Activated CD4-positive, alpha-beta T cell treated with anti-CD3 and anti-CD28 coated beads, Interleukin-2, amount 10 ng/mL, durations not matched to agents 24 days and 14 days (primary cell): ENCODE measurements at regions not wholly inside any gene's neighbourhood (a gene's known extent, or its start where the extent isn't known, plus 50 kb on each side); places are given as distances from the start of the nearest gene placed in this dataset.

Source experiments
- DNase-seq: peaks from one replicate; pipeline ENCODE4 v3.0.0; 2022
- H3K27ac Mint-ChIP-seq: one replicate; pipeline ENCODE4 v1.8.0; 2022; ENCODE audit warnings: mild to moderate bottlenecking, mixed read lengths
- H3K27me3 Mint-ChIP-seq: one replicate; pipeline ENCODE4 v1.8.0; 2022; ENCODE audit warnings: mixed read lengths
- H3K36me3 Mint-ChIP-seq: one replicate; pipeline ENCODE4 v1.8.0; 2022; ENCODE audit warnings: low read depth, mild to moderate bottlenecking, mixed read lengths
- H3K4me1 Mint-ChIP-seq: one replicate; pipeline ENCODE4 v1.8.0; 2021; ENCODE audit warnings: mixed read lengths
- H3K4me3 Mint-ChIP-seq: one replicate; pipeline ENCODE4 v1.8.0; 2022; ENCODE audit warnings: mild to moderate bottlenecking, moderate library complexity, mixed read lengths
- H3K9me3 Mint-ChIP-seq: one replicate; pipeline ENCODE4 v1.8.0; 2021; ENCODE audit warnings: mixed read lengths
- intact Hi-C: fragments of 100-400 bp; cut with micrococcal nuclease; formaldehyde crosslinking; loops from one replicate; pipeline ENCODE4 v1.15.1; 2023

DNA sequence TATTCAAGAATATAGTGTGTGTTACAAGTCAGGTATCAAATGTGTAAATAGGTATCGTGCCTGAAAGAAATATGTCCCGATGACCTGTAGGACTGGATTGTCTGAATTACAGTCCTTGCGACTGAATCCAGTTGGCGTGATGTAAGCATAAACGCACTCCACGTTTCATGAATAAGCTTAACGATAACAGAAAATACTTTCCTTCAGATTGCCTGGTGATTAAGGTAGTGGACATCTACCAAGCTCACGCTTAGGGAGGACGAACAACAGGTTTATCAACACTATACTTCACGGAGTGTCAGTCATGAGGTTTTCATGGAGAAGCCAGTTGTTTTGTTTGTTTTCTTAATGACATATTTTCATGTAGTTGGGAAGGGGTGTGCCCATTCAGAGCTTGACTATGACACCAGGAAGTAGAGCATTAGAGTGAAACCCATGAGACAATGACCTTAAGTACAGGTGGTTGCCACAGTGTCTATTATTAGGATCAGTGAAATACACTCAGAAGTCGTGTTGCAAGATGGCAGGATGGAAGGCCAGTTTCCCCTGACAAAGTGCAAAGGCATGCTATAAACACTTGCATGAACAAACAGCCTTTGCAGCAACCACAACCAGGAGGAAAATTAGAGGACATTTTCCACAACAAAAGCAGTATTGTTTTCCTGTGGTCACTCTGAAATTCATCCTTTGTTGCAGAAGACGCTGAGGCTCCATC, 305.8 kb upstream of the PRDM1 start:
- Mint-ChIP-seq H3K4me1 (peaks cover 32% of the 10 kb centered on the region), H3K4me3 (no peak overlapping the region), H3K27ac (no peak overlapping the region), H3K36me3 (peaks cover 4% of the 10 kb centered on the region), H3K9me3 (peaks cover 13% of the 10 kb centered on the region), H3K27me3 (no peaks in the 10 kb centered on the region)
- intact Hi-C loops, result no loop called here
- no peak for DNase-seq

GRCh38 chr6:105779110-105779509, 307.0 kb upstream of the PRDM1 start:
- no peak overlapping the region for H3K27ac Mint-ChIP-seq
- H3K36me3 Mint-ChIP-seq, result peaks cover 5% of the 10 kb centered on the region
- no peak for DNase-seq
- no peak overlapping the region for H3K4me3 Mint-ChIP-seq
- H3K9me3 Mint-ChIP-seq, result peaks cover 20% of the 10 kb centered on the region
- H3K4me1 Mint-ChIP-seq, result peaks cover 24% of the 10 kb centered on the region
- H3K27me3 Mint-ChIP-seq, result no peaks in the 10 kb centered on the region
- intact Hi-C loops, result no loop called here

DNA sequence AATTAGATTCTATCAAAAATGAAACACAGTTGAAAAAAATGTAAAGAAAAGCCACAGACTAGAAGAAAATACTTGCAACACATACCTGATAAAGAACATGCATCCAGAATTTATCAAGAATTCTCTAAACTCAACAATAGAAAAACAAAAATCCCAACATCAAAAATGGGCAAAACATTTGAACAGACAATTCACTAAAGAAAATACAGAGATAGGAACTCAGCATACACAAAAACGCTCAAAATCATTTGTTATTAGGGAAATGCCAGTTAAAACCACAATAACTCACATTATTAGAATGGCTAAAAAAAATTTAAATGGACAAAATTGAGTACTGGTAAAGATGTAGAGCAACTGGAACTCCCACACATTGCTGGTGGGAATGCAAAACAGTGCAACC, 311.0 kb upstream of the PRDM1 start:
- Mint-ChIP-seq H3K36me3 (peaks cover 5% of the 10 kb centered on the region), H3K9me3 (peaks cover 20% of the 10 kb centered on the region), H3K27me3 (peaks cover 1% of the 10 kb centered on the region), H3K4me1 (peaks cover 3% of the 10 kb centered on the region), H3K4me3 (no peak overlapping the region), H3K27ac (no peak overlapping the region)
- DNase-seq, result no peak
- intact Hi-C loops, result no loop called here

DNA sequence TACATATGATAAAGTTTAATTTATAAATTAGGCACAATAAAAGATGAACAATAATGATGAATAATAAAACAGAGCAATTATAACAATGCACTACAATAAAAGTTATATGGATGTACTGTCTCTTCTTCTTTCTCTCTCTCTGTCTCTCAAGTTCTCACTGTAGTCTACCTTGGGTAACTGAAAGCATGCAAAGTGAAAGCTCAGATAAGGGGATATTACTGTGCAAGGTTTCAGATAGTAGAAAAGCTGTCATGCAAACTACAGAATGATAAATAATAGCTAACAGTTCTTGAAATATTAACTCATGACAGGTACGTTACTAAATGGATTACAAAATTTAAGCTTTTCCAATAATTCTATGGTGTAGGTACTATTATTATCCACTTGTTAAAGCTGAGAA, 311.9 kb upstream of the PRDM1 start:
- Mint-ChIP-seq H3K27ac (no peak overlapping the region), H3K4me1 (peaks cover 3% of the 10 kb centered on the region), H3K4me3 (no peak overlapping the region), H3K9me3 (peaks cover 20% of the 10 kb centered on the region), H3K36me3 (peaks cover 5% of the 10 kb centered on the region), H3K27me3 (peaks cover 1% of the 10 kb centered on the region)
- intact Hi-C loops, result no loop called here
- DNase-seq, result no peak

DNA sequence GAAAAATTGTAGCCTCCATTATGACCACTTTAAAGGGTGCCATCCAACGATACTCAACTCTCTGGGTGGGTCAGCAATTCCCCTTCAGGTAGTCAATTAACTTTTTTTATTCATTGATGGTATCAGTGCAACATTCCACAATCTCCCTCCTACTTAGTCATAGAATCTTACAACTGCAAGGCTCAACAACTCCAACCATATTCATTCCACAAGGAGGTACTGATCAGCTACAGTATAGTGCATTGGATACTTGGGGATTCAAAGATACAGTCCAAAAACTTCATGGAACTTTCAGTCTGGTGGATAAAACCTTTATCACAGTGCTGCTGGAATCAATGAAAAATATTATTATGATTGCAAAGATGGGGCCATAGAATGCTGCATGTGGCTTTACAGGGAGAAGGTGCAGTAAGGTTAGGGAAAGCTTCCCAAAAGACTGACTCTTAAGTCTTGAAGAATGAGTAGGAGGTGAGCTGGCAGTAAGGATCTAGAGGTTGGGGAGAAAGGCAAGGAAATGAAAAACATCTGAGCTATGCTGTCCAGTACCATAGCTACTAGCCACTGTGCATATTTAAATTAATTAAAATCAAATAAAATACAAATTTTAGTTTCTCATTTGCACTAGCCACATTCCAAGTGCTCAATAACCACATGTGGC, 314.7 kb upstream of the PRDM1 start:
- Mint-ChIP-seq H3K4me3 (no peak overlapping the region), H3K27me3 (peaks cover 1% of the 10 kb centered on the region), H3K9me3 (peaks cover 12% of the 10 kb centered on the region), H3K27ac (no peak overlapping the region), H3K36me3 (peaks cover 5% of the 10 kb centered on the region), H3K4me1 (no peaks in the 10 kb centered on the region)
- intact Hi-C loops, result no loop called here
- no peak for DNase-seq

DNA sequence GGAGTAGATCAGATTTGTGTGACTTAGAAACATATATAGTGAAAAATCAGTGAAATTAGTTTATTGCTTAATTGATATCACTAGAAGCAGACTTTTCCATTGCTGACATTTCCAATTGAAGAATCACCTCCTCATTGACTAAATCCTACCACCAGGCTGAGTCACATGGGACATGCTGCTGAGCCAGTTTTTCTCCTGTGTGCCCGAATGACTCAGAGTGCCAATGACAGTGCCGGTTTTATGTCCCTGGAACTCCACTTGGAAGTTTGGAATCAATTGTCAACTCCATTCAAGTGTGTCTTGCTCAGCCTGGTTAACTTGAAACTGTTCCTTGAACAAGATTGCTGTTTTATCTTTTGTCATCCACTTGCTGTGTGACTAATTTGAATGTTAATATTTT, 316.1 kb upstream of the PRDM1 start:
- no peak overlapping the region for H3K4me3 Mint-ChIP-seq
- intact Hi-C loops, result no loop called here
- H3K27ac Mint-ChIP-seq, result no peak overlapping the region
- peaks cover 2% of the 10 kb centered on the region for H3K36me3 Mint-ChIP-seq
- DNase-seq, result no peak
- peaks cover 3% of the 10 kb centered on the region for H3K4me1 Mint-ChIP-seq
- H3K27me3 Mint-ChIP-seq, result peaks cover 1% of the 10 kb centered on the region
- peaks cover 10% of the 10 kb centered on the region for H3K9me3 Mint-ChIP-seq

- Mint-ChIP-seq H3K36me3 (peaks cover 2% of the 10 kb centered on the region), H3K27me3 (peaks cover 1% of the 10 kb centered on the region), H3K9me3 (peaks cover 7% of the 10 kb centered on the region), H3K4me3 (no peak overlapping the region), H3K4me1 (peaks cover 3% of the 10 kb centered on the region), H3K27ac (no peak overlapping the region)
- DNase-seq, result no peak
- intact Hi-C loops, result no loop called here
Measured at GRCh38 chr6:105769197-105769596, 316.9 kb upstream of the PRDM1 start.

DNA sequence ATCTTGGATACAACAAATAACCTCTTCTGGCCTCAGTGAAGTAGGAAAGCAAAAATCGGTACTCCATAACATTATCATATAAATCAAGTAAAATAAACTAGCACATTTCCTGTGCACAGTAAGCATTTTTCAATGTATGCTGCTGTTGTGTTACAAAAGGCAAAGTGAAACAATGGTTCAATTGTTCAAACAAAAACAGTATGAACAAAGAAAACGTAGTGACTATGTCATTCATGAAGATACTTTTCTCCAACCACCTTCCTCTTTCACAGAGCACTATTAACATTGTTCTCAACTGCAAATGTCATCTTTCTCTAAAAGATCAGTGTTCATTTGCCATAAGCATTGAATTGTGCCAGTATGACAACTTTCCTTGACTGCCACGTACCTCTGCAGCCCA, 318.6 kb upstream of the PRDM1 start:
- intact Hi-C loops, result no loop called here
- H3K27ac Mint-ChIP-seq, result no peak overlapping the region
- H3K36me3 Mint-ChIP-seq, result peaks cover 2% of the 10 kb centered on the region
- DNase-seq, result no peak
- peaks cover 10% of the 10 kb centered on the region for H3K9me3 Mint-ChIP-seq
- H3K4me3 Mint-ChIP-seq, result no peak overlapping the region
- peaks cover 3% of the 10 kb centered on the region for H3K4me1 Mint-ChIP-seq
- H3K27me3 Mint-ChIP-seq, result no peaks in the 10 kb centered on the region

GRCh38 chr6:105765239-105765638, 320.9 kb upstream of the PRDM1 start:
- H3K9me3 Mint-ChIP-seq, result peaks cover 6% of the 10 kb centered on the region

DNA sequence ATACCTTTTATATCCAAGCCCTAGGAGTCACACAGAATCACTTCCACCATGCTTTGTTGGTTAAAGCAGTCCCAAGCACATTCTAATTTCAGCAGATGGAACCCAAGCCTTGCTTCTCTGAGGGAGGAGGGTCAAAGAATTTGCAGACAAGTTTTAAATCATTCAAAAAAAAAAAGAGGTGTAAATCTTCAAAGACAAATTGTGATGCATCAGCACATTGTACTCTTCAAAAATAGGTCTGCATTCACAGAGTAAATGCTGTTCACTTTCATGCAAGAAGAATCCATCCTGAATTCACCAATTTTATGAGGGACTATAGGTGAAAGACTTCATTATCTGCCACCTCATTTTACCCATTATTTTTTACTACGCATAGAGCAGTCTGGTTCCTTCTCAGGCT, 321.8 kb upstream of the PRDM1 start:
- DNase-seq, result no peak
- H3K9me3 Mint-ChIP-seq, result peaks cover 6% of the 10 kb centered on the region
- H3K4me1 Mint-ChIP-seq, result peaks cover 12% of the 10 kb centered on the region
- peaks cover 7% of the 10 kb centered on the region for H3K36me3 Mint-ChIP-seq
- H3K27ac Mint-ChIP-seq, result no peak overlapping the region
- intact Hi-C loops, result no loop called here
- no peak overlapping the region for H3K4me3 Mint-ChIP-seq
- no peaks in the 10 kb centered on the region for H3K27me3 Mint-ChIP-seq

More at GRCh38 chr6:105765239-105765638, 320.9 kb upstream of the PRDM1 start:
- no peaks in the 10 kb centered on the region for H3K27me3 Mint-ChIP-seq
- intact Hi-C loops, result no loop called here
- peaks cover 4% of the 10 kb centered on the region for H3K36me3 Mint-ChIP-seq
- no peak for DNase-seq
- H3K27ac Mint-ChIP-seq, result no peak overlapping the region
- no peak overlapping the region for H3K4me3 Mint-ChIP-seq
- peaks cover 5% of the 10 kb centered on the region for H3K4me1 Mint-ChIP-seq

DNA sequence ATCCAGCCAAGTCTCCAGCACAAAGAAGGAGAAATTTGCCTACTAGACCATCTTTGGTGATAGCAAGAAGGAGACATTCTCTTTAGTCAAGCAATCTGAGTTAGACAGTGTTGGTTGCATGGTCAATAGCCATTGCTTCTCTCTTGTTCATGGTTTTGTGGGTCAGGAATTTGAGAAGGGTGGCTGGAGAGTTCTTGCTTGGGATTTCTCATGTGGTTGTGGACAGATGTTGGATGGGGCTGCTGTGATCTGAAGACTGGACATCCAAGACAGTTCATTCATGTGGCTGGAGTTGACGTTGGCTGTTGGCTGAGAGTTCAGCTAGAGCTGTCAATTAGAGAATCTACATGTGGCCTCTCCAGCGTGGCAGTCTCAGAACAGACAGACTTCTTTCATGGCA, 322.3 kb upstream of the PRDM1 start:
- Mint-ChIP-seq H3K27ac (no peak overlapping the region), H3K27me3 (no peaks in the 10 kb centered on the region), H3K4me3 (no peak overlapping the region), H3K36me3 (peaks cover 7% of the 10 kb centered on the region), H3K4me1 (peaks cover 14% of the 10 kb centered on the region), H3K9me3 (peaks cover 6% of the 10 kb centered on the region)
- no peak for DNase-seq
- intact Hi-C loops, result no loop called here

DNA sequence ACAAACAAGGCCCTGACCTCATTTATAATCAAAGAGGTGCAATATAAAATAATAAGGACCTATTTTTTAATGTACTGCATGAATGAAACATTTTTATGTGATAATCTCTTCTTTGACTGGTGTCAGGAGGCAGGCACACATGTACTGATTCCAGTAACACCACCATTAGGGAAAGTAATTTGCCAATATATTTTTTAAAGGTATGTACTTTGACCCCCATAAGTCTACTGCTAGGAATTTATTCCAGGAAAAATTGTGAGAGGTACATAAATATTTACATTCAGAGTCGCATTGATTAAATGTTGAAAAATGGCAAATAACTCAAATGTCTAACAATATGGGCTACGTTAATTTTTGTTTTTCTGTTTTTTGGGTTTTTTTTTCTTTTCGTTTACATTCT, 325.4 kb upstream of the PRDM1 start:
- Mint-ChIP-seq H3K36me3 (peaks cover 12% of the 10 kb centered on the region), H3K4me1 (peaks cover 42% of the 10 kb centered on the region), H3K27ac (no peak overlapping the region), H3K4me3 (no peak overlapping the region), H3K9me3 (peaks cover 20% of the 10 kb centered on the region), H3K27me3 (no peaks in the 10 kb centered on the region)
- intact Hi-C loops, result no loop called here
- DNase-seq, result no peak

DNA sequence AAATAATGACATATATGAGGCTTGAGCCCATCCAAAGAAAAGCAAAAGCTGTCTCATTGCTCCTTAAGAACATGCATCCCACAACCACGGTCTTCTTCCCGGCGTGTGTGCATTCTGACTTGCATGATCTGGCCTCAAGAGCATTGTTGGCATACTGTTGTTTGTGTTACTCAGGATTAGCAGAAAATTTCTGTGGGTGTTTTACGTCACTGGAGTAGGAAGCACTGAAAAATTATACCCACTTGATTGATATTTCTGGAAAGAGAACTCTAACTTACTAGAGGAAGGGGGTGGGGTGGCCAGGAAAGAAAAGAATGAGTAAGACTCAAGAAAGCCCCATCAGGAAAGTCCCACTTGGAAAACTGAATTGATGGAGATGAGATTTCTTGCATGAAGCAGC, 326.2 kb upstream of the PRDM1 start:
- DNase-seq, result no peak
- peaks cover 12% of the 10 kb centered on the region for H3K36me3 Mint-ChIP-seq
- intact Hi-C loops, result loop anchor here (5.0 kb wide), 1 partner anchor 37 kb away; no protein-coding TSS in a partner anchor
- H3K4me1 Mint-ChIP-seq, result peaks cover 42% of the 10 kb centered on the region
- H3K27ac Mint-ChIP-seq, result peak overlapping the region; percentile 8
- H3K27me3 Mint-ChIP-seq, result no peaks in the 10 kb centered on the region
- H3K4me3 Mint-ChIP-seq, result peak overlapping the region; percentile 10
- peaks cover 20% of the 10 kb centered on the region for H3K9me3 Mint-ChIP-seq

DNA sequence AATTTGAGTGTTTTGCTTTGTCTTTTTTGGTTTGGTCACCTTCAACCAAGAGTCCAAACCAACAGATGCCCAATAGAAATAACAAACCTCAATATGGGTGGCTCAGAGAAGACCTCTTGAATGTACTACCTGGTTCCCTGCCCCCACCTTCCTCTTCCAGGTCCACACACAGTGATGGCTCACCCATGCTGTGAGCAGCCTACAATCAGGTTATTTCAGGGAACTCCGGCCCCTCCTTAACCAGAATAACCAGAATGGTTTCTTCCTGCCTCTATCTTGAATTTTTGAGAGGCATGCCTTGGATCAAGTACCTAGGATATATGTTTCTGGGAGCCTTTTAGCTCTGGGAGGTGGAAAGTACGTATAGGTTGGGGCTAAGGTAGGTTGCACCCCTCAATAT, 327.1 kb upstream of the PRDM1 start:
- peaks cover 42% of the 10 kb centered on the region for H3K4me1 Mint-ChIP-seq
- no peak for DNase-seq

More for the DNA sequence above, 327.1 kb upstream of the PRDM1 start:
- H3K27ac Mint-ChIP-seq, result no peak overlapping the region
- peaks cover 12% of the 10 kb centered on the region for H3K36me3 Mint-ChIP-seq
- no peaks in the 10 kb centered on the region for H3K27me3 Mint-ChIP-seq
- intact Hi-C loops, result loop anchor here (5.0 kb wide), 1 partner anchor 38 kb away; no protein-coding TSS in a partner anchor
- H3K9me3 Mint-ChIP-seq, result peaks cover 20% of the 10 kb centered on the region
- H3K4me3 Mint-ChIP-seq, result no peak overlapping the region
